ENCODE measurements at regions not wholly inside any gene's neighbourhood (a gene's known extent, or its start where the extent isn't known, plus 50 kb on each side); places are given as distances from the start of the nearest gene placed in this dataset.

DNA sequence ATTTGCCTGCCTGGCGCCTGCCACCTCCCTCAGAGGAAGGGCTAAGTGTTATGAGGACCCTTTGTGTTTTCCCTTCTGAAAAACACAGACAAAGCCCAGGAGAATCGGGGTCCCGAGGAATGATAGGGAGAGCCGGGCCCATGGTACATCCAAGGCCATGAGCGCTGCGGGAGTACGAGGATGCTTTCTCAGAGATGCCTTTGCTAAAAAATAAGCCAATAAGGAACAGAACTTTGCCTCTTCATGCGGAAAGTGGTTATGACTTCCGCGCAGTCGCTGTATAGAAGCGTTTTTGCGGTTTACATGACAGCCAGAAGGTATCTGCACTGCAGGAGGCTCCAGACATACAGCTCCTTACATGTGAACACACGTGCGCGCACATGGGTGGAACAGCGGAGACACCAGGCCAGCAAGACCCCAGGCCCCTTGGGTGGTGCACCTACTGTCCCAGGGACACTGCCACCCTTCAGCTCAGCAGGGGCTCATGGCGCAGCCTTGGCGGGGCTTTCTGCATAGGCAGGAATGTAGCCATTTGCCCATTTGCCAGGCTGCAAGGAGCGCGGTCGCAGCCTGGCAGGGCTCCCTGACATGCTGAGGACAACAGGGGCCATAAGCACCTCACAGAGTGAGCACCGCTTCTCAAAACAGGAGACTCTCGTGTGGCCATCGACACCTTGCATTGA, 252.4 kb upstream of the SALL3 start:
- no peak for DNase-seq

GRCh38 chr18:78727877-78728783, 251.5 kb upstream of the SALL3 start:
- no peak for DNase-seq

- DNase-seq = no peak
These were observed 250.7 kb upstream of the SALL3 start for GRCh38 chr18:78728784-78729467.

- no peak for DNase-seq
These were observed 249.1 kb upstream of the SALL3 start for GRCh38 chr18:78730546-78730945.

- DNase-seq = no peak
These were observed 248.6 kb upstream of the SALL3 start for GRCh38 chr18:78731016-78731397.

- no peak for DNase-seq
These were observed 248.1 kb upstream of the SALL3 start for GRCh38 chr18:78731398-78732032.

GRCh38 chr18:78732273-78733210, 247.1 kb upstream of the SALL3 start:
- DNase-seq = no peak

DNA sequence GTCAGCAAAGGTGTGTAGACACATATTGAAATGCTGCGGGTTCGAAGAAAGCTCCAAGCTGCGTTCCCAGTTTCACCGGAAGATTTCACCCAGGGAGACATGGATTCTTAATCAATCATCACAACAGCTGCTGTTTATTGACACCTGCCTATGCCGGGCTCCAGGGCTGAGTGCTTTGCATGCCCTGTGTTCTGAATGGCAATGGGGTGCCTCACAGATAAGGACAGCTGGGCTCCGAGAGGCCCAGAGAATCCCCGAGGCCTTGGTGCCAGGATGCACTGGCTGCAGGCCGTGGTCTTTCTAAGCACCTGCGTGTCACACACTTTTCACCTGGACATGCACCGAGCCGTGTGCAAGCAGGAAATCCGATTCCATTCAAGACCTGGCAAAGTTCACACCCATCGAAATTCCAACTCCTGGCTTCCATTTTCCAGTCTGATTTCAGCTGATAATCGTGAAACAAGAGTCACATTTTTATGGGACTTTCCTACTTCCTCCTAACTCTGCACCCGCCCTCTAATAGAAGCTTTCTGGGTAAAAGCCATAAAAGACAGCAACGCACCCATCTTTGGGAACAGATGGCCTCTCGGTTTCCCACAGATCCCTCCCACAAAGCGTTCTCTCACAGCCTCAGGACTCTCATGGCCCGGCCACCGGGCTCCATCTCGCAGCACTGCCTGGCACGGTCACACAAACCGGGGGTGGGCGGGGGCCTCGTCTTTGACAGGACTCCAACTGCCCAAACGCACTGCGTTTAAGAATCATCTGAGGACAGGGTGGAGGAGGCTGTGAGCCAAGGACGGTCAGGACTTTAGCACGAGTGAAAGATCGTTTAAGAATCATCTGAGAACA, 245.6 kb upstream of the SALL3 start:
- no peak for DNase-seq

DNA sequence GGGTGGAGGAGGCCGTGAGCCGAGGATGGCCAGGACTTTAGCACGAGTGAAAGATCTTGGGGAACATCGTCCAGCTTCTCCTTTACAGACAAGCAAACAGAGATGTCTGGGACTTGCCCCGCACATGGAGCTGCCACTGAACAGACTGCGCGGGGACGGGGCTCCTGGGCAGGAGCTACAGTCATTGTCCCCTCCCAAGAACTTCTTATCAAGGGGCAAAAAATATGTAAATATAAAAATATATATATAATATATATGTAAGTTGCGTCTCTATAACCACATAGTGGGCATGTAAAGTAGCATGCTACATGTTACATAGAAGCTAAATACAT, 245.0 kb upstream of the SALL3 start:
- DNase-seq = no peak

- DNase-seq = no peak
These were observed 244.2 kb upstream of the SALL3 start for GRCh38 chr18:78735131-78736014.

- no peak for DNase-seq
These were observed 243.5 kb upstream of the SALL3 start for GRCh38 chr18:78736015-78736690.

- DNase-seq = no peak
These were observed 242.4 kb upstream of the SALL3 start for GRCh38 chr18:78737006-78737915.

DNA sequence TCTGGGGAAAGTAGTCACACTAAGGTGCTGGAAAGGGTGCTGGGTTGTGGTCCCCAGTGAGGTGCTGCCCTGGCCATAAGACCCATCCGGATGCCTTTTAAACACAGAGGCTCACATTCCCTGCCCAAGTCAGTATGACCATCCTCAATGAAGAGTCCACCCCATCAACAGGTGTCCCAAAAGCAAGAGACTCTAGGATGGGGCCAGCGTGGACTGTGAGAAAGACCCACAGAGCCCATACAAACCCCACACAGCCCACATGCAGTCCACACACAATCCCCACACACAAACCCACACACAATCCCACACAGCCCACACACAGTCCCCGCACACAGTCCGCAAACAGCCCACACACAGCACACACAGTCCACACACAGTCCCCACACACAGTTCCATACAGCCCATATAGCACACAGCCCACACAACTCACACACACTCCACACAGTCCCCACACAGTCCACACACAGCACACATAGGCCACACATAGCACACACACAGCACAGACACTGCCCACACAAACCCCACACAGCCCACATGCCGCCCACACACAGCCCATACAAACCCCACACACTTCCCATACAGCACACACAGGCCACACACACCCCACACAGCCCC, 241.4 kb upstream of the SALL3 start:
- DNase-seq = no peak

- DNase-seq = no peak
These were observed 240.5 kb upstream of the SALL3 start for GRCh38 chr18:78739115-78739514.

GRCh38 chr18:78739882-78740677, 239.5 kb upstream of the SALL3 start:
- no peak for DNase-seq

DNA sequence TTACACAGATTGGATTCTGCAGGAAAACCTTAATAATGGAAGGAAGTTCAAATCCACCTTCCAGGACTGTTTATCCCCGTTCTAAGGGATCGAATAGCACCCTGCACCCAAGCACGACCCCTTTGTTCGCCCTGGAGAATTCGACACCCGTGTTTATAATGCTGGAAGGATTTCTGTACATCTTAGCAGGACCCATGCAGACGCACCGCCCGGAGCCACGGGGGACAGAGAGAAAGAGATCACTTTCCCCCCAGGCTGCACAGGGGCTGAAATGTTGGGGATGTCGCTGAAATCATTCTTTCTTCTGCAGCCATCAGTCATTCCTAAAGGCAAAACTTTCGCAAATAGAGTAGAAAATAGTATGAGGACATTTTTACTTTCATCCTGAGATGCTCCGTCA, 238.7 kb upstream of the SALL3 start:
- no peak for DNase-seq

Measured in T1000 (cell line).